Endodermal cell (in vitro differentiated cells): ENCODE measurements at regions not wholly inside any gene's neighbourhood (a gene's known extent, or its start where the extent isn't known, plus 50 kb on each side); places are given as distances from the start of the nearest gene placed in this dataset.
"Not testable (repeated sequence)": the region's sequence is repeated elsewhere in the genome, so short reads cannot be mapped to it uniquely, and the experiment has no call there.

ENCODE experiments used
- DNase-seq: peaks from one replicate; pipeline ENCODE4 v3.0.0-alpha.2; 2017
- H3K27ac ChIP-seq: 2 replicates; pipeline ENCODE4 v1.5.1; 2013; ENCODE audit warnings: mild to moderate bottlenecking, low read depth, low read length, moderate library complexity
- H3K27me3 ChIP-seq: 2 replicates; pipeline ENCODE4 v1.6.1; 2013; ENCODE audit warnings: mild to moderate bottlenecking, low read length, moderate library complexity; ENCODE audit not compliant: insufficient read depth, control insufficient read depth, poor library complexity, severe bottlenecking
- H3K36me3 ChIP-seq: 2 replicates; pipeline ENCODE4 v1.7.0; 2013; ENCODE audit warnings: mild to moderate bottlenecking, low read length, moderate library complexity; ENCODE audit not compliant: control insufficient read depth, insufficient read depth
- H3K4me1 ChIP-seq: one replicate; pipeline ENCODE4 v1.7.0; 2013; ENCODE audit warnings: low read length; ENCODE audit not compliant: control insufficient read depth, insufficient read depth
- H3K4me3 ChIP-seq: 2 replicates; pipeline ENCODE4 v1.5.1; 2013; ENCODE audit warnings: mild to moderate bottlenecking, low read length, moderate library complexity
- H3K9ac ChIP-seq: 2 replicates; pipeline ENCODE4 v1.6.1; 2013; ENCODE audit warnings: mild to moderate bottlenecking, low read length, moderate library complexity; ENCODE audit not compliant: poor library complexity, severe bottlenecking; ENCODE audit errors: extremely low read depth
- H3K9me3 ChIP-seq: 2 replicates; pipeline ENCODE4 v1.6.1; 2013; ENCODE audit warnings: mild to moderate bottlenecking, low read length, moderate library complexity; ENCODE audit not compliant: control insufficient read depth
- H3K27ac Mint-ChIP-seq: 2 replicates; pipeline ENCODE4 v1.8.0; 2020; ENCODE audit warnings: mixed read lengths
- H3K27me3 Mint-ChIP-seq: 2 replicates; pipeline ENCODE4 v1.8.0; 2021; ENCODE audit warnings: mild to moderate bottlenecking, mixed read lengths; ENCODE audit not compliant: insufficient read depth
- H3K36me3 Mint-ChIP-seq: 2 replicates; pipeline ENCODE4 v1.8.0; 2020; ENCODE audit warnings: low read depth, mixed read lengths
- H3K4me1 Mint-ChIP-seq: 2 replicates; pipeline ENCODE4 v1.8.0; 2020; ENCODE audit warnings: mixed read lengths
- H3K4me3 Mint-ChIP-seq: 2 replicates; pipeline ENCODE4 v1.8.0; 2020; ENCODE audit warnings: mild to moderate bottlenecking, moderate library complexity, mixed read lengths
- H3K9me3 Mint-ChIP-seq: 2 replicates; pipeline ENCODE4 v1.8.0; 2020; ENCODE audit warnings: mild to moderate bottlenecking, mixed read lengths
- CTCF ChIP-seq: fragments of 200-600 bp; sonication (generic); conservative IDR thresholded peaks from 2 replicates; pipeline ENCODE4 v1.5.0; 2021; ENCODE audit warnings: antibody characterized with exemption, mild to moderate bottlenecking
- WGBS, 2 experiments: methylation state at CpG; one replicate each; pipeline versions ENCODE4 v1.1.5 to v1.1.7; 2013; ENCODE audit warnings: missing lambda C conversion rate in 2 of 2, mixed read lengths in 1 of 2; ENCODE audit not compliant: insufficient coverage in 1 of 2, insufficient read length in 1 of 2; 5-methylcytosine and 5-hydroxymethylcytosine counted together

GRCh38 chrX:82412858-82413257, 1095.2 kb upstream of the POU3F4 start:
- H3K4me3 ChIP-seq: no peak overlapping the region
- no peaks in the 10 kb centered on the region for H3K4me1 ChIP-seq
- no peaks in the 10 kb centered on the region for H3K27me3 ChIP-seq
- 74% methylated on average over 2 of the region's 2 CpGs; no CpG with 5 or more reads in 1 of the 2 experiments for WGBS, 2 experiments
- TF ChIP-seq CTCF: no peak
- Mint-ChIP-seq H3K4me3 (no peak overlapping the region), H3K4me1 (no peaks in the 10 kb centered on the region), H3K9me3 (peaks cover 37% of the 10 kb centered on the region), H3K36me3 (no peaks in the 10 kb centered on the region), H3K27ac (no peak overlapping the region), H3K27me3 (no peaks in the 10 kb centered on the region)
- no peak overlapping the region for H3K9ac ChIP-seq
- DNase-seq: no peak
- H3K36me3 ChIP-seq: no peaks in the 10 kb centered on the region
- no peaks in the 10 kb centered on the region for H3K9me3 ChIP-seq
- no peak overlapping the region for H3K27ac ChIP-seq

GRCh38 chrX:82442281-82442680, 1065.8 kb upstream of the POU3F4 start:
- Mint-ChIP-seq H3K27ac (no peak overlapping the region), H3K4me1 (no peaks in the 10 kb centered on the region), H3K27me3 (no peaks in the 10 kb centered on the region), H3K4me3 (no peak overlapping the region), H3K36me3 (no peaks in the 10 kb centered on the region), H3K9me3 (peaks cover 58% of the 10 kb centered on the region)
- Histone ChIP-seq H3K4me1 (no peaks in the 10 kb centered on the region), H3K9me3 (no peaks in the 10 kb centered on the region), H3K27me3 (no peaks in the 10 kb centered on the region), H3K36me3 (no peaks in the 10 kb centered on the region), H3K27ac (no peak overlapping the region), H3K9ac (no peak overlapping the region), H3K4me3 (no peak overlapping the region)
- no peak for TF ChIP-seq CTCF
- DNase-seq: no peak
- WGBS, 2 experiments: 81 to 84% methylated on average over 2 of the region's 2 CpGs

- H3K27me3 ChIP-seq: no peaks in the 10 kb centered on the region
- no peaks in the 10 kb centered on the region for H3K36me3 ChIP-seq
- H3K4me1 Mint-ChIP-seq: no peaks in the 10 kb centered on the region
- H3K4me3 ChIP-seq: no peak overlapping the region
- H3K9me3 ChIP-seq: no peaks in the 10 kb centered on the region
- WGBS, 2 experiments: 80 to 83% methylated on average over 1 to 4 of the region's 4 CpGs
- H3K9me3 Mint-ChIP-seq: peaks cover 86% of the 10 kb centered on the region
- no peak for DNase-seq
- no peak overlapping the region for H3K27ac Mint-ChIP-seq
- no peaks in the 10 kb centered on the region for H3K4me1 ChIP-seq
- no peaks in the 10 kb centered on the region for H3K27me3 Mint-ChIP-seq
- no peak for TF ChIP-seq CTCF
- H3K36me3 Mint-ChIP-seq: no peaks in the 10 kb centered on the region
- no peak overlapping the region for H3K4me3 Mint-ChIP-seq
- H3K9ac ChIP-seq: no peak overlapping the region
- no peak overlapping the region for H3K27ac ChIP-seq
These were observed 1056.4 kb upstream of the POU3F4 start for GRCh38 chrX:82451725-82452124.

GRCh38 chrX:82455852-82456251, 1052.2 kb upstream of the POU3F4 start:
- DNase-seq, H3K27ac Mint-ChIP-seq, H3K4me1 ChIP-seq, H3K27me3 Mint-ChIP-seq, H3K36me3 Mint-ChIP-seq, H3K4me1 Mint-ChIP-seq, H3K36me3 ChIP-seq, H3K27me3 ChIP-seq, H3K9me3 ChIP-seq, H3K9ac ChIP-seq, H3K4me3 Mint-ChIP-seq, H3K4me3 ChIP-seq, H3K27ac ChIP-seq: not testable (repeated sequence)
- WGBS, 2 experiments: 90 to 100% methylated on average over 1 of the region's 2 CpGs
- peaks cover 64% of the 10 kb centered on the region for H3K9me3 Mint-ChIP-seq
